ENCODE measurements at regions not wholly inside any gene's neighbourhood (a gene's known extent, or its start where the extent isn't known, plus 50 kb on each side); places are given as distances from the start of the nearest gene placed in this dataset.

DNA sequence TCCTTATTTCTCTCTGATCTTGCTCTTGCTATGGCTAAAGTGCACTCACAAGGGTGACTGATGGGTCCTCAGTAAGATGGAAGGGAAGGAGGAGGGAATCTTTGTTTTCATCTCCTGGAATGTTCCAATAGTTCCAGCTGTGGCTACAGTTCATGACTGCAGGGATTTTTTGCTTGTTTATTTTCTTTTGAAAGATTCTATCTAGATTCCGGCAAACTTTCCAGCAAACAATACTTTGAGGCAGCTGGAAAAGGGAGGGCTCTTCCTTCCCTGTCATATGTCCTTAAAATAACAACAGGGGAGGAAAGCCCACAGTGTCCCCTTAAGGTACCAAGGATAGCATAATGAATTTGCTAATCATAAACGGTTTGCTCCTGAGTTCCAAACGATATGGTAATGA lies 111.3 kb upstream of the SLC14A2 start:
- TF ChIP-seq, protein P1, sequence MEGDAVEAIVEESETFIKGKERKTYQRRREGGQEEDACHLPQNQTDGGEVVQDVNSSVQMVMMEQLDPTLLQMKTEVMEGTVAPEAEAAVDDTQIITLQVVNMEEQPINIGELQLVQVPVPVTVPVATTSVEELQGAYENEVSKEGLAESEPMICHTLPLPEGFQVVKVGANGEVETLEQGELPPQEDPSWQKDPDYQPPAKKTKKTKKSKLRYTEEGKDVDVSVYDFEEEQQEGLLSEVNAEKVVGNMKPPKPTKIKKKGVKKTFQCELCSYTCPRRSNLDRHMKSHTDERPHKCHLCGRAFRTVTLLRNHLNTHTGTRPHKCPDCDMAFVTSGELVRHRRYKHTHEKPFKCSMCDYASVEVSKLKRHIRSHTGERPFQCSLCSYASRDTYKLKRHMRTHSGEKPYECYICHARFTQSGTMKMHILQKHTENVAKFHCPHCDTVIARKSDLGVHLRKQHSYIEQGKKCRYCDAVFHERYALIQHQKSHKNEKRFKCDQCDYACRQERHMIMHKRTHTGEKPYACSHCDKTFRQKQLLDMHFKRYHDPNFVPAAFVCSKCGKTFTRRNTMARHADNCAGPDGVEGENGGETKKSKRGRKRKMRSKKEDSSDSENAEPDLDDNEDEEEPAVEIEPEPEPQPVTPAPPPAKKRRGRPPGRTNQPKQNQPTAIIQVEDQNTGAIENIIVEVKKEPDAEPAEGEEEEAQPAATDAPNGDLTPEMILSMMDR (IDR thresholded peaks at IDR 0.05): no peak
- no peak for TF ChIP-seq POLR2A (IDR thresholded peaks at IDR 0.05)
